ENCODE measurements at regions not wholly inside any gene's neighbourhood (a gene's known extent, or its start where the extent isn't known, plus 50 kb on each side); places are given as distances from the start of the nearest gene placed in this dataset.
"Not testable (repeated sequence)": the region's sequence is repeated elsewhere in the genome, so short reads cannot be mapped to it uniquely, and the experiment has no call there.

GRCh38 chr5:18276939-18277338 lies 642.7 kb downstream of the TAF11L14 start:
- ChIA-PET POLR2A (no interaction called here), CTCF (no interaction called here)
- Mint-ChIP-seq H3K27ac (no peak overlapping the region), H3K4me1 (no peaks in the 10 kb centered on the region), H3K36me3 (no peaks in the 10 kb centered on the region), H3K4me3 (no peak overlapping the region), H3K27me3 (no peaks in the 10 kb centered on the region), H3K9me3 (peaks cover 0 to 5% (median 4%) of the 10 kb centered on the region in 3 donors)
- H3K27ac ChIP-seq (ENCODE audit: low read length): no peak overlapping the region
- no peaks in the 10 kb centered on the region for H3K36me3 ChIP-seq (ENCODE audit: control insufficient read depth in 2 of 2, extremely low read depth in 1 of 2, insufficient read depth in 1 of 2, low read length in 1 of 2)
- DNase-seq: no peak
- no peak for ATAC-seq (replicated peaks in 1 of 4)
- H3K4me3 ChIP-seq (ENCODE audit: control insufficient read depth in 1 of 2, extremely low read depth in 1 of 2, low read length in 1 of 2): no peak overlapping the region
- 75% methylated on average over 2 of the region's 5 CpGs for WGBS (ENCODE audit: insufficient coverage)
- no peaks in the 10 kb centered on the region for H3K4me1 ChIP-seq (ENCODE audit: control insufficient read depth in 1 of 2, extremely low read depth in 1 of 2, insufficient read depth in 2 of 2, low read length in 2 of 2)
- H3K9me3 ChIP-seq: no peaks in the 10 kb centered on the region
- no peaks in the 10 kb centered on the region for H3K27me3 ChIP-seq (replicated peaks in 1 of 2; ENCODE audit: control insufficient read depth in 2 of 2, extremely low read depth in 1 of 2, insufficient read depth in 2 of 2, low read length in 1 of 2)

GRCh38 chr5:18281947-18282581 lies 647.8 kb downstream of the TAF11L14 start:
- Mint-ChIP-seq H3K4me1 (no peaks in the 10 kb centered on the region), H3K36me3 (no peaks in the 10 kb centered on the region)

GRCh38 chr5:18285257-18285656 lies 651.0 kb downstream of the TAF11L14 start:
- Mint-ChIP-seq H3K4me1 (no peaks in the 10 kb centered on the region), H3K27me3 (no peaks in the 10 kb centered on the region), H3K9me3 (peaks cover 4 to 10% (median 4%) of the 10 kb centered on the region in 3 donors), H3K4me3 (no peak overlapping the region), H3K27ac (no peak overlapping the region), H3K36me3 (no peaks in the 10 kb centered on the region)
- Histone ChIP-seq H3K4me1 (ENCODE audit: control insufficient read depth in 1 of 2, extremely low read depth in 1 of 2, insufficient read depth in 2 of 2, low read length in 2 of 2) (no peaks in the 10 kb centered on the region), H3K4me3 (ENCODE audit: control insufficient read depth in 1 of 2, extremely low read depth in 1 of 2, low read length in 1 of 2) (no peak overlapping the region), H3K27me3 (replicated peaks in 1 of 2; ENCODE audit: control insufficient read depth in 2 of 2, extremely low read depth in 1 of 2, insufficient read depth in 2 of 2, low read length in 1 of 2) (no peaks in the 10 kb centered on the region), H3K36me3 (ENCODE audit: control insufficient read depth in 2 of 2, extremely low read depth in 1 of 2, insufficient read depth in 1 of 2, low read length in 1 of 2) (no peaks in the 10 kb centered on the region), H3K9me3 (no peaks in the 10 kb centered on the region), H3K27ac (ENCODE audit: low read length) (no peak overlapping the region)
- CTCF ChIA-PET: no interaction called here
- DNase-seq (no peak), ATAC-seq (replicated peaks in 1 of 4) (no peak)
- POLR2A ChIA-PET: no interaction called here

More at GRCh38 chr5:18281947-18282581, 647.8 kb downstream of the TAF11L14 start:
- no peak overlapping the region for H3K4me3 ChIP-seq (ENCODE audit: control insufficient read depth in 1 of 2, extremely low read depth in 1 of 2, low read length in 1 of 2)
- peaks cover 4 to 10% (median 4%) of the 10 kb centered on the region in 3 donors for H3K9me3 Mint-ChIP-seq
- no peaks in the 10 kb centered on the region for H3K4me1 ChIP-seq (ENCODE audit: control insufficient read depth in 1 of 2, extremely low read depth in 1 of 2, insufficient read depth in 2 of 2, low read length in 2 of 2)
- no peak overlapping the region for H3K27ac Mint-ChIP-seq
- H3K27ac ChIP-seq (ENCODE audit: low read length): no peak overlapping the region
- H3K36me3 ChIP-seq (ENCODE audit: control insufficient read depth in 2 of 2, extremely low read depth in 1 of 2, insufficient read depth in 1 of 2, low read length in 1 of 2): no peaks in the 10 kb centered on the region
- no peak for ATAC-seq (replicated peaks in 1 of 4)
- H3K27me3 Mint-ChIP-seq: no peaks in the 10 kb centered on the region
- H3K27me3 ChIP-seq (replicated peaks in 1 of 2; ENCODE audit: control insufficient read depth in 2 of 2, extremely low read depth in 1 of 2, insufficient read depth in 2 of 2, low read length in 1 of 2): no peaks in the 10 kb centered on the region
- H3K4me3 Mint-ChIP-seq: no peak overlapping the region
- ChIA-PET CTCF (no interaction called here), POLR2A (no interaction called here)
- 100% methylated on average over 1 of the region's 4 CpGs for WGBS (ENCODE audit: insufficient coverage)
- DNase-seq: no peak
- no peaks in the 10 kb centered on the region for H3K9me3 ChIP-seq

- Mint-ChIP-seq H3K27me3 (no peaks in the 10 kb centered on the region), H3K4me3 (no peak overlapping the region), H3K27ac (no peak overlapping the region), H3K36me3 (no peaks in the 10 kb centered on the region), H3K4me1 (no peaks in the 10 kb centered on the region), H3K9me3 (peaks cover 0 to 6% (median 0%) of the 10 kb centered on the region in 3 donors)
- no peak for ATAC-seq (replicated peaks in 1 of 4)
- Histone ChIP-seq H3K4me1 (ENCODE audit: control insufficient read depth in 1 of 2, extremely low read depth in 1 of 2, insufficient read depth in 2 of 2, low read length in 2 of 2) (no peaks in the 10 kb centered on the region), H3K36me3 (ENCODE audit: control insufficient read depth in 2 of 2, extremely low read depth in 1 of 2, insufficient read depth in 1 of 2, low read length in 1 of 2) (no peaks in the 10 kb centered on the region), H3K27me3 (replicated peaks in 1 of 2; ENCODE audit: control insufficient read depth in 2 of 2, extremely low read depth in 1 of 2, insufficient read depth in 2 of 2, low read length in 1 of 2) (no peaks in the 10 kb centered on the region), H3K27ac (ENCODE audit: low read length) (no peak overlapping the region), H3K4me3 (ENCODE audit: control insufficient read depth in 1 of 2, extremely low read depth in 1 of 2, low read length in 1 of 2) (no peak overlapping the region), H3K9me3 (no peaks in the 10 kb centered on the region)
- POLR2A ChIA-PET: no interaction called here
- CTCF ChIA-PET: no interaction called here
- DNase-seq: no peak
- WGBS (ENCODE audit: insufficient coverage): no CpG with 5 or more reads among the region's 3 CpGs
These were observed 657.9 kb downstream of the TAF11L14 start for GRCh38 chr5:18292146-18292545.

GRCh38 chr5:18295696-18296095 lies 661.4 kb downstream of the TAF11L14 start:
- H3K27me3 ChIP-seq (replicated peaks in 1 of 2; ENCODE audit: control insufficient read depth in 2 of 2, extremely low read depth in 1 of 2, insufficient read depth in 2 of 2, low read length in 1 of 2); H3K27ac Mint-ChIP-seq; DNase-seq; H3K4me3 ChIP-seq (ENCODE audit: control insufficient read depth in 1 of 2, extremely low read depth in 1 of 2, low read length in 1 of 2); H3K4me1 ChIP-seq (ENCODE audit: control insufficient read depth in 1 of 2, extremely low read depth in 1 of 2, insufficient read depth in 2 of 2, low read length in 2 of 2); H3K36me3 Mint-ChIP-seq; H3K9me3 Mint-ChIP-seq; H3K4me3 Mint-ChIP-seq; H3K27ac ChIP-seq (ENCODE audit: low read length); CTCF ChIA-PET; H3K36me3 ChIP-seq (ENCODE audit: control insufficient read depth in 2 of 2, extremely low read depth in 1 of 2, insufficient read depth in 1 of 2, low read length in 1 of 2); POLR2A ChIA-PET; H3K4me1 Mint-ChIP-seq; ATAC-seq (replicated peaks in 1 of 4); H3K27me3 Mint-ChIP-seq; H3K9me3 ChIP-seq: not testable (repeated sequence)
- 100% methylated on average over 1 of the region's 3 CpGs for WGBS (ENCODE audit: insufficient coverage)

GRCh38 chr5:18299166-18299565 lies 664.9 kb downstream of the TAF11L14 start:
- ChIA-PET CTCF (no interaction called here), POLR2A (no interaction called here)
- no peaks in the 10 kb centered on the region for H3K9me3 ChIP-seq
- no peak for DNase-seq
- no peaks in the 10 kb centered on the region for H3K36me3 ChIP-seq (ENCODE audit: control insufficient read depth in 2 of 2, extremely low read depth in 1 of 2, insufficient read depth in 1 of 2, low read length in 1 of 2)
- no peaks in the 10 kb centered on the region for H3K27me3 ChIP-seq (replicated peaks in 1 of 2; ENCODE audit: control insufficient read depth in 2 of 2, extremely low read depth in 1 of 2, insufficient read depth in 2 of 2, low read length in 1 of 2)
- peaks cover 0 to 10% (median 3%) of the 10 kb centered on the region in 3 donors for H3K9me3 Mint-ChIP-seq
- no peak overlapping the region for H3K4me3 ChIP-seq (ENCODE audit: control insufficient read depth in 1 of 2, extremely low read depth in 1 of 2, low read length in 1 of 2)
- no peaks in the 10 kb centered on the region for H3K4me1 Mint-ChIP-seq
- no peaks in the 10 kb centered on the region for H3K36me3 Mint-ChIP-seq
- no peak overlapping the region for H3K27ac ChIP-seq (ENCODE audit: low read length)
- H3K27ac Mint-ChIP-seq: no peak overlapping the region
- H3K27me3 Mint-ChIP-seq: no peaks in the 10 kb centered on the region
- H3K4me1 ChIP-seq (ENCODE audit: control insufficient read depth in 1 of 2, extremely low read depth in 1 of 2, insufficient read depth in 2 of 2, low read length in 2 of 2): no peaks in the 10 kb centered on the region
- ATAC-seq (replicated peaks in 1 of 4): no peak
- H3K4me3 Mint-ChIP-seq: no peak overlapping the region

GRCh38 chr5:18305288-18305924 lies 671.1 kb downstream of the TAF11L14 start:
- Histone ChIP-seq H3K9me3 (no peaks in the 10 kb centered on the region), H3K4me3 (ENCODE audit: control insufficient read depth in 1 of 2, extremely low read depth in 1 of 2, low read length in 1 of 2) (no peak overlapping the region), H3K27me3 (replicated peaks in 1 of 2; ENCODE audit: control insufficient read depth in 2 of 2, extremely low read depth in 1 of 2, insufficient read depth in 2 of 2, low read length in 1 of 2) (no peaks in the 10 kb centered on the region), H3K4me1 (ENCODE audit: control insufficient read depth in 1 of 2, extremely low read depth in 1 of 2, insufficient read depth in 2 of 2, low read length in 2 of 2) (no peaks in the 10 kb centered on the region), H3K27ac (ENCODE audit: low read length) (no peak overlapping the region), H3K36me3 (ENCODE audit: control insufficient read depth in 2 of 2, extremely low read depth in 1 of 2, insufficient read depth in 1 of 2, low read length in 1 of 2) (no peaks in the 10 kb centered on the region)
- H3K4me1 Mint-ChIP-seq: no peaks in the 10 kb centered on the region
- DNase-seq (no peak), ATAC-seq (replicated peaks in 1 of 4) (no peak)
- WGBS (ENCODE audit: insufficient coverage): 97% methylated on average over 7 of the region's 8 CpGs
- H3K9me3 Mint-ChIP-seq: peaks cover 0 to 4% (median 0%) of the 10 kb centered on the region in 3 donors
- ChIA-PET CTCF (no interaction called here), POLR2A (no interaction called here)
- H3K27ac Mint-ChIP-seq: no peak overlapping the region
- H3K4me3 Mint-ChIP-seq: no peak overlapping the region
- H3K36me3 Mint-ChIP-seq: no peaks in the 10 kb centered on the region
- no peaks in the 10 kb centered on the region for H3K27me3 Mint-ChIP-seq

Measured in T-cell (primary cell).